ENCODE measurements at regions not wholly inside any gene's neighbourhood (a gene's known extent, or its start where the extent isn't known, plus 50 kb on each side); places are given as distances from the start of the nearest gene placed in this dataset.

DNA sequence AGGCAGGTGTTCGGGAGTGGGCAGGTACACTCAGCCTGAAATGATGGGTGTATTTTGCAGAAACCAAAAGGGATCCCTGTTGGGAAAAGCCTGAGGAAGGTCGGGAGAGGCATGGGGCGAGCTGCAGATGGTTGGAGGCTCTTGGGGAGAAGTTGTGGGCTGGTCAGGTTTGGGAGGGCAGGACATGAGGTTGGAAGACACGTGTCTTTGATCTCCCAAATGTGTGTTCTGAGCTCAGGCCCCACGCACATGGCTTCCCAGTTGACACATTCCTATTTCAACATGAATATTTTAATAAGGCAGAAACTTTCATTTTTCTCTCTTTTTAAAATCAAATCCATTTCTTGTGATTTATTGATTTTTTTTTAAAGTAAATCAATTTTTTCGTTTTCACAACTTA is 1003.3 kb downstream of the TBC1D22A start:
- TF ChIP-seq, protein P1, sequence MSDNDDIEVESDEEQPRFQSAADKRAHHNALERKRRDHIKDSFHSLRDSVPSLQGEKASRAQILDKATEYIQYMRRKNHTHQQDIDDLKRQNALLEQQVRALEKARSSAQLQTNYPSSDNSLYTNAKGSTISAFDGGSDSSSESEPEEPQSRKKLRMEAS (IDR thresholded peaks at IDR 0.05; ENCODE audit: low read depth, low read length) = no peak
- TF ChIP-seq, protein P2, sequence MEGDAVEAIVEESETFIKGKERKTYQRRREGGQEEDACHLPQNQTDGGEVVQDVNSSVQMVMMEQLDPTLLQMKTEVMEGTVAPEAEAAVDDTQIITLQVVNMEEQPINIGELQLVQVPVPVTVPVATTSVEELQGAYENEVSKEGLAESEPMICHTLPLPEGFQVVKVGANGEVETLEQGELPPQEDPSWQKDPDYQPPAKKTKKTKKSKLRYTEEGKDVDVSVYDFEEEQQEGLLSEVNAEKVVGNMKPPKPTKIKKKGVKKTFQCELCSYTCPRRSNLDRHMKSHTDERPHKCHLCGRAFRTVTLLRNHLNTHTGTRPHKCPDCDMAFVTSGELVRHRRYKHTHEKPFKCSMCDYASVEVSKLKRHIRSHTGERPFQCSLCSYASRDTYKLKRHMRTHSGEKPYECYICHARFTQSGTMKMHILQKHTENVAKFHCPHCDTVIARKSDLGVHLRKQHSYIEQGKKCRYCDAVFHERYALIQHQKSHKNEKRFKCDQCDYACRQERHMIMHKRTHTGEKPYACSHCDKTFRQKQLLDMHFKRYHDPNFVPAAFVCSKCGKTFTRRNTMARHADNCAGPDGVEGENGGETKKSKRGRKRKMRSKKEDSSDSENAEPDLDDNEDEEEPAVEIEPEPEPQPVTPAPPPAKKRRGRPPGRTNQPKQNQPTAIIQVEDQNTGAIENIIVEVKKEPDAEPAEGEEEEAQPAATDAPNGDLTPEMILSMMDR (IDR thresholded peaks at IDR 0.05; ENCODE audit: low read depth, low read length) = no peak
- no peak for TF ChIP-seq POLR2A (IDR thresholded peaks at IDR 0.05; ENCODE audit: extremely low read depth, insufficient read length)

All from NB4 (cell line).